SU-DHL-6 (cell line): ENCODE measurements at regions not wholly inside any gene's neighbourhood (a gene's known extent, or its start where the extent isn't known, plus 50 kb on each side); places are given as distances from the start of the nearest gene placed in this dataset.

ENCODE experiments used
- EZH2phosphoT487 ChIP-seq: fragments of 200-600 bp; sonication (generic), shearing (Covaris generic); conservative IDR thresholded peaks from 2 replicates; pipeline ENCODE4 v1.6.1; 2018; ENCODE audit warnings: mild to moderate bottlenecking, antibody characterized with exemption, low read length, moderate library complexity, mixed read lengths
- TF ChIP-seq, protein P1 (sequence below): fragments of 200-600 bp; sonication (generic); IDR thresholded peaks from one replicate; pipeline ENCODE4 v1.5.1; 2017; ENCODE audit warnings: antibody characterized with exemption, mild to moderate bottlenecking, low read length, moderate library complexity; ENCODE audit not compliant: insufficient read depth, poor library complexity, severe bottlenecking

DNA sequence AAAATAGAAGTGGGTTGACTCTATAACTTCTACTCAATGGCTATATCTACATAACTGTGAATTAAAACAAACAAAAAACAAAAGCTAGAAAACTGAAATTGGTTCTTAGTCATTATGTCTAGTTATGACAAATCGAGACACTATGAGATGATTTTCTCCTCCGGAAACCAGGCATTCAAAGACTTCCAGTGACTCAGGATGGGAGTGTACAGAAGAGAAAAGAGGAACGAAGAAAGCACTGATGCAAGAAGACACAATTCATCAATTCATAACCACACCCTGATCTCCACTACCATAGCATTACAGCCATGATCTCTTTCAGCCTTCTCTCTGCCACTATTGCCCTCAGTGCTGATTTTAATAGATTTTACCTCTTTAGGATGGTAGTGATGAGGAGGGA is 253.6 kb downstream of the CBLL2 start:
- TF ChIP-seq, protein P1, sequence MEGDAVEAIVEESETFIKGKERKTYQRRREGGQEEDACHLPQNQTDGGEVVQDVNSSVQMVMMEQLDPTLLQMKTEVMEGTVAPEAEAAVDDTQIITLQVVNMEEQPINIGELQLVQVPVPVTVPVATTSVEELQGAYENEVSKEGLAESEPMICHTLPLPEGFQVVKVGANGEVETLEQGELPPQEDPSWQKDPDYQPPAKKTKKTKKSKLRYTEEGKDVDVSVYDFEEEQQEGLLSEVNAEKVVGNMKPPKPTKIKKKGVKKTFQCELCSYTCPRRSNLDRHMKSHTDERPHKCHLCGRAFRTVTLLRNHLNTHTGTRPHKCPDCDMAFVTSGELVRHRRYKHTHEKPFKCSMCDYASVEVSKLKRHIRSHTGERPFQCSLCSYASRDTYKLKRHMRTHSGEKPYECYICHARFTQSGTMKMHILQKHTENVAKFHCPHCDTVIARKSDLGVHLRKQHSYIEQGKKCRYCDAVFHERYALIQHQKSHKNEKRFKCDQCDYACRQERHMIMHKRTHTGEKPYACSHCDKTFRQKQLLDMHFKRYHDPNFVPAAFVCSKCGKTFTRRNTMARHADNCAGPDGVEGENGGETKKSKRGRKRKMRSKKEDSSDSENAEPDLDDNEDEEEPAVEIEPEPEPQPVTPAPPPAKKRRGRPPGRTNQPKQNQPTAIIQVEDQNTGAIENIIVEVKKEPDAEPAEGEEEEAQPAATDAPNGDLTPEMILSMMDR = no peak
- TF ChIP-seq EZH2phosphoT487 = no peak
